ENCODE measurements at regions not wholly inside any gene's neighbourhood (a gene's known extent, or its start where the extent isn't known, plus 50 kb on each side); places are given as distances from the start of the nearest gene placed in this dataset.
A peak's percentile ranks its signal among the peaks of the same experiment; 100 is the strongest.
"Not testable (repeated sequence)": the region's sequence is repeated elsewhere in the genome, so short reads cannot be mapped to it uniquely, and the experiment has no call there.

DNA sequence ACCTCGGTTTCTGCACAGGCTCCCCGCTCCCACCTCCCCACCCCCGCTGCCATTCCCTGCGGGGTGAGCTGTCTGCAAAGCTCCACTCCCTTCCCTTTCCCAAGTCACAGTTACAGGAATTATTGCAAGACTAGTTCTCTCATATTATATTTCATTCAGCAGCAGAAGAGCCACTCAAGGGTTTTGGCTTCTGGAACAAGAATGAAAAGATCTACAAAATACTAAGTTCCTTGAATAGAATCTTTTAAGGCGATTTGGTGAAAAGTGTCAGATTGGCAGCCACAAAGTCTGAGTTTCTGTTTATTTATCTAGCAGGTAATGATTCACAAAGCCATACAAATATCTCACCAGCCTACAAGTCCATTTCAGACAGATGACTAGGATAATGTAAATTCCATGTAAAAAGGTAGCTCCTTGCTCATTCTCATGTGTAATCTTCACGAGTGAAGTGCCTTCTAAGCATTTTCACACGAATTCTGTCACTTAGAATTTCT is 221.9 kb upstream of the RBBP8 start:
- TF ChIP-seq, protein P1, sequence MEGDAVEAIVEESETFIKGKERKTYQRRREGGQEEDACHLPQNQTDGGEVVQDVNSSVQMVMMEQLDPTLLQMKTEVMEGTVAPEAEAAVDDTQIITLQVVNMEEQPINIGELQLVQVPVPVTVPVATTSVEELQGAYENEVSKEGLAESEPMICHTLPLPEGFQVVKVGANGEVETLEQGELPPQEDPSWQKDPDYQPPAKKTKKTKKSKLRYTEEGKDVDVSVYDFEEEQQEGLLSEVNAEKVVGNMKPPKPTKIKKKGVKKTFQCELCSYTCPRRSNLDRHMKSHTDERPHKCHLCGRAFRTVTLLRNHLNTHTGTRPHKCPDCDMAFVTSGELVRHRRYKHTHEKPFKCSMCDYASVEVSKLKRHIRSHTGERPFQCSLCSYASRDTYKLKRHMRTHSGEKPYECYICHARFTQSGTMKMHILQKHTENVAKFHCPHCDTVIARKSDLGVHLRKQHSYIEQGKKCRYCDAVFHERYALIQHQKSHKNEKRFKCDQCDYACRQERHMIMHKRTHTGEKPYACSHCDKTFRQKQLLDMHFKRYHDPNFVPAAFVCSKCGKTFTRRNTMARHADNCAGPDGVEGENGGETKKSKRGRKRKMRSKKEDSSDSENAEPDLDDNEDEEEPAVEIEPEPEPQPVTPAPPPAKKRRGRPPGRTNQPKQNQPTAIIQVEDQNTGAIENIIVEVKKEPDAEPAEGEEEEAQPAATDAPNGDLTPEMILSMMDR (conservative IDR thresholded peaks at IDR 0.05): no peak
- Mint-ChIP-seq H3K4me1 (ENCODE audit: unreplicated experiment) (peaks cover 31% of the 10 kb centered on the region), H3K27ac (peak overlapping the region; percentile 83), H3K4me3 (peak overlapping the region; percentile 77), H3K36me3 (no peaks in the 10 kb centered on the region), H3K9me3 (peaks cover 4% of the 10 kb centered on the region), H3K27me3 (no peaks in the 10 kb centered on the region)
- no peak for DNase-seq (ENCODE audit: extremely low spot score, unreplicated experiment)

DNA sequence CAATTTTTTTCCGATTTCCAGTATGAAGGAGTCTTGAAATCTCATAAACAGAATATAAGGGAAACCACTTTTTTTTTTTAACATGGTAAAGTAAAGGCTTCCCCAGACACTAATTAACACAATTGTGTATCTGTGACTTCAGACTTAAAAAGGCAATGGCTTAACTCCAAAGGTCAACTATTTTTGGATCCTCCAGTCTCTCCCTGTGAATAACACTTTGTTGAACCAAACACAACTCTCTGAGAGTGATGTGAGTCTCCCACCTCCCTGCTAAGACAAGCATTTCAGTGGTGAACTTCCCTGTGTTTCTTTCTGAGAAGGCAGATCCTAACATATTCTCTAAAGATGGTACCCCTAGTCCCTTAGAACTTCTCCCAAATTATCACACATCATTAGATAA is 219.6 kb upstream of the RBBP8 start:
- no peak overlapping the region for H3K27ac Mint-ChIP-seq
- no peak for DNase-seq (ENCODE audit: extremely low spot score, unreplicated experiment)
- H3K4me3 Mint-ChIP-seq: no peak overlapping the region
- H3K4me1 Mint-ChIP-seq (ENCODE audit: unreplicated experiment): peaks cover 31% of the 10 kb centered on the region
- peaks cover 4% of the 10 kb centered on the region for H3K9me3 Mint-ChIP-seq
- H3K36me3 Mint-ChIP-seq: no peaks in the 10 kb centered on the region
- TF ChIP-seq, protein P1 (conservative IDR thresholded peaks at IDR 0.05): no peak
- H3K27me3 Mint-ChIP-seq: no peaks in the 10 kb centered on the region

DNA sequence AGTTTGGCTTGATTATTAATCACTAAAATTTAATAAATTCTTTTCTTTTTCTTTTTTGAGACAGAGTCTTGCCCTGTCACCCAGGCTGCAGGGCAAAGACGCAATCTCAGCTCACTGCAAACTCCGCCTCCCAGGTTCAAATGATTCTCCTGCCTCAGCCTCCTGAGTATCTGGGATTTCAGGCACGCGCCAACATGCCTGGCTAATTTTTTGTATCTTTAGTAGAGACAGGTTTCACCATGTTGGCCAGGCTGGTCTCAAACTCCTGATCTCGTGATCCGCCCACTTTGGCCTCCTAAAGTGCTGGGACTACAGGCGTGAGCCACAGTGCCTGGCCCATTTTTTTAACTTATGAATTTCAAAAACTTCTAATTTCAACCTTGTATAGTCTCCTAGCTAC is 215.6 kb upstream of the RBBP8 start:
- not testable (repeated sequence) for H3K27ac Mint-ChIP-seq; H3K27me3 Mint-ChIP-seq; H3K4me3 Mint-ChIP-seq; DNase-seq (ENCODE audit: extremely low spot score, unreplicated experiment); H3K9me3 Mint-ChIP-seq; H3K36me3 Mint-ChIP-seq
- peaks cover 15% of the 10 kb centered on the region for H3K4me1 Mint-ChIP-seq (ENCODE audit: unreplicated experiment)

DNA sequence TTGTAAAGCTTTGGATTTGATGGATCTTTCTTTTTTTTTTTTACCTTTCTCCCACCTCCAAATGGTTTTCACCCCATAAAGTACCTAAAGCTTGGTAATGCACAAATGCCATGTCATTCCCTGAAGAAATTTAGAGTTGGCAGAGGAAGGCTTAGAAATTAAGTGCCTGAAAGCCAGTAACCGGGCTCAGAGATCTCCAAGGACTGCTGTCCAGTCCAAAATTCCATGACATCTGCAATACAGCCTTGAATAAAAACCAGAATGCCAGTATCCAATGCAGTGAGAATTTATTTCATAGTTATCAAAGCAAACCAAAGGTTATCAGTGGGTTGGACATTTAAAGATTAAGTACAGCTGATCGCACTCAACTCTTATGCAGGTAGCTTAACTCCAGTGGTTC is 209.9 kb upstream of the RBBP8 start:
- no peak for DNase-seq (ENCODE audit: extremely low spot score, unreplicated experiment)
- H3K4me1 Mint-ChIP-seq (ENCODE audit: unreplicated experiment): peaks cover 8% of the 10 kb centered on the region
- no peak overlapping the region for H3K27ac Mint-ChIP-seq
- no peaks in the 10 kb centered on the region for H3K36me3 Mint-ChIP-seq
- TF ChIP-seq, protein P1 (conservative IDR thresholded peaks at IDR 0.05): no peak
- H3K4me3 Mint-ChIP-seq: no peak overlapping the region
- no peaks in the 10 kb centered on the region for H3K9me3 Mint-ChIP-seq
- H3K27me3 Mint-ChIP-seq: no peaks in the 10 kb centered on the region

DNA sequence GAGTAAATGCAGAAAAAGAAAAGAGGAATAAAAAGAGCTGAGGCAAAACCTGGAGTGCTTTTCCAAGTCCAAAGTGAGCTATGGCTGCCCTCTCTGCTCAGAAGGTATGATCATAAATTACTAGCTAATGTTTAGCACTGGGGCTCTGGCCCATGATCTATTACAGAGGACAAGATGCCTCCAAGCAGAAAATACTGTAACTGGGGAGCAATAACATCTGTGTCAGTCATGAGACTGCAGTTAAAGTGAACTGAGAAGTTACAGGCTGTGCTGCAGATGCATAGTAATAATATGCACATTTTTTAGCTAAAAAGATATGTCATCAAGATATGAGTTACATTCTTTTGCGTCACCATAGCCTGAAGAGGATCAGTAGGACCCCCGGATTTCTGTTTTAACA is 209.4 kb upstream of the RBBP8 start:
- H3K27ac Mint-ChIP-seq: no peak overlapping the region
- H3K4me1 Mint-ChIP-seq (ENCODE audit: unreplicated experiment): peaks cover 8% of the 10 kb centered on the region
- H3K36me3 Mint-ChIP-seq: no peaks in the 10 kb centered on the region
- no peaks in the 10 kb centered on the region for H3K27me3 Mint-ChIP-seq
- TF ChIP-seq, protein P1 (conservative IDR thresholded peaks at IDR 0.05): no peak
- DNase-seq (ENCODE audit: extremely low spot score, unreplicated experiment): no peak
- H3K4me3 Mint-ChIP-seq: no peak overlapping the region
- no peaks in the 10 kb centered on the region for H3K9me3 Mint-ChIP-seq

DNA sequence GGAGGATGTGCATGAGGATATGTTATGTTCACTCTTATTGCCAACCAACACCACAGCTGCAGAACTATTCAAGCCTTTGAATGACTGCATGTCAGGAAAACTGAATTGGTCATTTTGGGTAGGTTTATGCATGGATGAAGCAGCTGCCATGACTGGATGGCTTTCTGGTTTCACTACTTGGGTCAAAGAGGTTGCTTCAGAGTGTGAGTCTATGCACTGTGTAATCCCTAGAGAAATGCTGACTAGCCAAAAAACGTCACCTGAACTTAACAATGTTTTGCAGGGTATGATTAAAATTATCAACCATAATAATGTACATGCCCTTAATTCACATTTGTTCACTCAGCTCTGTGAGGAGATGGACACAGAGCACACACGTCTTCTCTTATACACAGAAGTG is 206.7 kb upstream of the RBBP8 start:
- TF ChIP-seq, protein P1 (conservative IDR thresholded peaks at IDR 0.05): no peak
- Mint-ChIP-seq H3K27ac (no peak overlapping the region), H3K9me3 (no peaks in the 10 kb centered on the region), H3K4me1 (ENCODE audit: unreplicated experiment) (peaks cover 9% of the 10 kb centered on the region), H3K27me3 (no peaks in the 10 kb centered on the region), H3K4me3 (no peak overlapping the region), H3K36me3 (no peaks in the 10 kb centered on the region)
- no peak for DNase-seq (ENCODE audit: extremely low spot score, unreplicated experiment)

Measured in type B pancreatic cell (in vitro differentiated cells).